OCI-LY7 (cell line): ENCODE measurements at regions not wholly inside any gene's neighbourhood (a gene's known extent, or its start where the extent isn't known, plus 50 kb on each side); places are given as distances from the start of the nearest gene placed in this dataset.

Experiments
- BruUV-seq: library from RNA; stranded (reverse); fragments of 400-500 nt; replicated peaks from 2 replicates; lab custom pipeline; 2021; lab: Mats Ljungman, UMichigan
- CTCF ChIA-PET: fragments of 300-600 bp; sonication (Branson Sonifier 250); formaldehyde crosslinking; loops from one replicate; lab custom pipeline; 2022; ENCODE audit warnings: antibody characterized with exemption; ENCODE audit not compliant: unreplicated experiment; lab: Charles Lee
- POLR2A ChIA-PET: fragments of 300-600 bp; sonication (Branson Sonifier 250); formaldehyde crosslinking; loops from one replicate; lab custom pipeline; 2022; ENCODE audit warnings: antibody characterized with exemption; lab: Charles Lee
- DNase-seq: peaks from one replicate; pipeline ENCODE4 v3.0.0-alpha.2; 2015; ENCODE audit warnings: low spot score
- H2AFZ ChIP-seq: fragments of 200-600 bp; sonication (generic), shearing (Covaris generic); 2 replicates; pipeline ENCODE4 v1.6.1; 2014; ENCODE audit warnings: mild to moderate bottlenecking, antibody characterized with exemption, low read length, moderate library complexity
- H3K27ac ChIP-seq: fragments of 200-600 bp; sonication (generic); 2 replicates; pipeline ENCODE4 v1.5.1; 2014; ENCODE audit warnings: mixed run types, low read depth, mild to moderate bottlenecking, moderate library complexity, low read length, inconsistent platforms; ENCODE audit not compliant: poor library complexity, severe bottlenecking
- H3K36me3 ChIP-seq: fragments of 200-600 bp; sonication (generic); 2 replicates; pipeline ENCODE4 v1.6.1; 2014; ENCODE audit warnings: mild to moderate bottlenecking, antibody characterized with exemption, low read length, moderate library complexity, mixed read lengths; ENCODE audit not compliant: insufficient read depth
- H3K4me1 ChIP-seq: fragments of 200-600 bp; sonication (generic); 2 replicates; pipeline ENCODE4 v1.5.1; 2014; ENCODE audit warnings: mild to moderate bottlenecking, low read length; ENCODE audit not compliant: insufficient read depth, poor library complexity, severe bottlenecking
- H3K4me2 ChIP-seq: fragments of 200-600 bp; sonication (generic); 2 replicates; pipeline ENCODE4 v1.6.1; 2014; ENCODE audit warnings: mild to moderate bottlenecking, low read length
- H3K4me3 ChIP-seq: fragments of 200-600 bp; sonication (generic); 2 replicates; pipeline ENCODE4 v1.5.1; 2014; ENCODE audit warnings: mild to moderate bottlenecking, low read depth, low read length; ENCODE audit not compliant: poor library complexity, severe bottlenecking
- H3K79me2 ChIP-seq: fragments of 200-600 bp; sonication (generic); 2 replicates; pipeline ENCODE4 v1.6.1; 2016; ENCODE audit warnings: low read depth, mild to moderate bottlenecking, low read length, moderate library complexity, mixed read lengths; ENCODE audit not compliant: insufficient read depth
- H3K9me2 ChIP-seq: fragments of 200-600 bp; sonication (generic); 2 replicates; pipeline ENCODE4 v1.6.1; 2016; ENCODE audit warnings: mild to moderate bottlenecking, low read length, mixed read lengths; ENCODE audit not compliant: insufficient read depth
- H3K9me3 ChIP-seq: fragments of 200-600 bp; sonication (generic); 2 replicates; pipeline ENCODE4 v1.6.1; 2014; ENCODE audit warnings: mild to moderate bottlenecking, mixed run types, low read length, mixed read lengths
- H4K20me1 ChIP-seq: fragments of 200-600 bp; sonication (generic); 2 replicates; pipeline ENCODE4 v1.6.1; 2014; ENCODE audit warnings: mild to moderate bottlenecking, antibody characterized with exemption, low read length, moderate library complexity, mixed read lengths; ENCODE audit not compliant: insufficient read depth
- CTCF ChIP-seq: fragments of 200-600 bp; sonication (generic); conservative IDR thresholded peaks from 2 replicates; pipeline ENCODE4 v1.5.1; 2014; ENCODE audit warnings: mild to moderate bottlenecking, antibody characterized with exemption, low read length, moderate library complexity, mixed read lengths
- EZH2phosphoT487 ChIP-seq: fragments of 200-600 bp; sonication (generic); IDR thresholded peaks from 2 replicates; pipeline ENCODE4 v1.6.1; 2018; ENCODE audit warnings: low read depth, borderline replicate concordance, mild to moderate bottlenecking, mixed run types, antibody characterized with exemption, low read length, moderate library complexity, mixed read lengths
- intact Hi-C: fragments of 100-400 bp; cut with micrococcal nuclease; formaldehyde crosslinking; loops from one replicate; pipeline ENCODE4 v1.10.0; 2022; ENCODE audit not compliant: unreplicated experiment

GRCh38 chr6:169976301-169977081 lies 225.1 kb downstream of the ERMARD start:
- H3K9me3 ChIP-seq, result no peaks in the 10 kb centered on the region
- no peaks in the 10 kb centered on the region for H3K4me1 ChIP-seq
- no peaks in the 10 kb centered on the region for H4K20me1 ChIP-seq
- no peak for DNase-seq
- intact Hi-C loops, result no loop called here
- H3K4me2 ChIP-seq, result no peak overlapping the region
- no TSS peak for BruUV-seq
- H3K36me3 ChIP-seq, result no peaks in the 10 kb centered on the region
- ChIA-PET POLR2A (no interaction called here), CTCF (no interaction called here)
- no peak overlapping the region for H3K27ac ChIP-seq
- H3K9me2 ChIP-seq, result no peaks in the 10 kb centered on the region
- H3K4me3 ChIP-seq, result no peak overlapping the region
- no peaks in the 10 kb centered on the region for H3K79me2 ChIP-seq
- H2AFZ ChIP-seq, result no peak overlapping the region
- TF ChIP-seq EZH2phosphoT487 (no peak), CTCF (no peak)

GRCh38 chr6:169975701-169976100 lies 224.3 kb downstream of the ERMARD start:
- BruUV-seq, result no TSS peak
- no peaks in the 10 kb centered on the region for H3K9me2 ChIP-seq
- intact Hi-C loops, result no loop called here
- H3K4me3 ChIP-seq, result no peak overlapping the region
- no peak overlapping the region for H3K4me2 ChIP-seq
- DNase-seq, result no peak
- no peaks in the 10 kb centered on the region for H4K20me1 ChIP-seq
- ChIA-PET CTCF (interaction anchor here (1.1 kb wide), 1 partner anchor 9 kb away, joined by 11 read pairs; no protein-coding TSS in a partner anchor), POLR2A (no interaction called here)
- no peak overlapping the region for H2AFZ ChIP-seq
- H3K27ac ChIP-seq, result no peak overlapping the region
- no peaks in the 10 kb centered on the region for H3K79me2 ChIP-seq
- no peaks in the 10 kb centered on the region for H3K9me3 ChIP-seq
- H3K4me1 ChIP-seq, result no peaks in the 10 kb centered on the region
- no peak for TF ChIP-seq EZH2phosphoT487
- TF ChIP-seq CTCF, result no peak
- no peaks in the 10 kb centered on the region for H3K36me3 ChIP-seq

- ChIA-PET CTCF (interaction anchor here (1.1 kb wide), 1 partner anchor 8 kb away, joined by 11 read pairs; no protein-coding TSS in a partner anchor), POLR2A (no interaction called here)
- no peak overlapping the region for H2AFZ ChIP-seq
- no peak overlapping the region for H3K27ac ChIP-seq
- DNase-seq, result no peak
- no peak overlapping the region for H3K4me3 ChIP-seq
- H3K4me1 ChIP-seq, result no peaks in the 10 kb centered on the region
- no peaks in the 10 kb centered on the region for H3K79me2 ChIP-seq
- no peak overlapping the region for H3K4me2 ChIP-seq
- intact Hi-C loops, result no loop called here
- H4K20me1 ChIP-seq, result no peaks in the 10 kb centered on the region
- H3K9me2 ChIP-seq, result no peaks in the 10 kb centered on the region
- no peaks in the 10 kb centered on the region for H3K36me3 ChIP-seq
- no peaks in the 10 kb centered on the region for H3K9me3 ChIP-seq
- no TSS peak for BruUV-seq
- TF ChIP-seq EZH2phosphoT487 (no peak), CTCF (no peak)
Observed at GRCh38 chr6:169975286-169975685, 223.9 kb downstream of the ERMARD start.
